Endothelial cell of umbilical vein (primary cell): ENCODE measurements at regions not wholly inside any gene's neighbourhood (a gene's known extent, or its start where the extent isn't known, plus 50 kb on each side); places are given as distances from the start of the nearest gene placed in this dataset.

Experiments used
- BruUV-seq: library from RNA; stranded (reverse); fragments of 400-500 nt; replicated peaks from 2 replicates; lab custom pipeline; 2021; lab: Mats Ljungman, UMichigan
- CTCF ChIA-PET: fragments of 300-600, 350-600 bp; sonication (Branson Sonifier 250); formaldehyde crosslinking; loops from one replicate; lab custom pipeline; 2021; ENCODE audit warnings: antibody characterized with exemption, inconsistent platforms; lab: Charles Lee
- POLR2A ChIA-PET: fragments of 300-600, 350-600 bp; sonication (Branson Sonifier 250); formaldehyde crosslinking; loops from one replicate; lab custom pipeline; 2021; ENCODE audit warnings: antibody characterized with exemption, inconsistent platforms; lab: Charles Lee
- DNase-seq: peaks from one replicate; pipeline ENCODE4 v3.0.0-alpha.2; 2011; ENCODE audit warnings: low read depth, low spot score
- FAIRE-seq: peaks from 2 replicates; lab custom pipeline; 2011; peaks lifted over from hg19 to GRCh38; lab: Jason Lieb, UNC
- H2AFZ ChIP-seq: 2 replicates; pipeline ENCODE4 v1.6.0; 2012; ENCODE audit warnings: low read depth, low read length, control low read depth, inconsistent platforms
- H3K27ac ChIP-seq: 2 replicates; pipeline ENCODE4 v1.5.1; 2011; ENCODE audit warnings: low read depth, mild to moderate bottlenecking, control low read depth, low read length, moderate library complexity; ENCODE audit not compliant: insufficient read depth
- H3K27me3 ChIP-seq, 2 experiments: 2 replicates each; pipeline versions ENCODE4 v1.6.0 to v1.6.1; 2011; ENCODE audit warnings: low read length in 2 of 2, mixed read lengths in 1 of 2; ENCODE audit not compliant: control insufficient read depth in 2 of 2, insufficient read depth in 2 of 2
- H3K36me3 ChIP-seq, 2 experiments: 2 replicates in 1 of 2; 3 replicates in 1 of 2; pipeline ENCODE4 v1.5.1; 2011; ENCODE audit warnings: low read length in 2 of 2, mild to moderate bottlenecking in 1 of 2, moderate library complexity in 1 of 2; ENCODE audit not compliant: control insufficient read depth in 2 of 2, insufficient read depth in 2 of 2; ENCODE audit errors: extremely low read depth in 1 of 2
- H3K4me1 ChIP-seq: 3 replicates; pipeline ENCODE4 v1.5.1; 2011; ENCODE audit warnings: mild to moderate bottlenecking, low read length; ENCODE audit not compliant: control insufficient read depth, insufficient read depth; ENCODE audit errors: extremely low read depth
- H3K4me2 ChIP-seq: 2 replicates; pipeline ENCODE4 v1.6.1; 2011; ENCODE audit warnings: low read length, control low read depth, mixed read lengths; ENCODE audit not compliant: insufficient read depth
- H3K4me3 ChIP-seq, 3 experiments: fragments of 200-600 bp in 1 of 3; sonication (generic), shearing (Covaris generic) in 1 of 3; replicated peaks in 1 of 3; 2 replicates each; pipeline ENCODE4 v1.5.1; 2011 to 2016; ENCODE audit warnings: control low read depth in 3 of 3, low read length in 3 of 3, mild to moderate bottlenecking in 2 of 3, inconsistent platforms in 1 of 3, low read depth in 1 of 3, moderate library complexity in 1 of 3; ENCODE audit not compliant: insufficient read depth in 1 of 3
- H3K79me2 ChIP-seq: 2 replicates; pipeline ENCODE4 v1.6.0; 2012; ENCODE audit warnings: low read length, inconsistent platforms; ENCODE audit not compliant: control insufficient read depth, insufficient read depth
- H3K9ac ChIP-seq: replicated peaks from 2 replicates; pipeline ENCODE3; 2011; ENCODE audit warnings: low read length, control low read depth; ENCODE audit not compliant: insufficient read depth; ENCODE audit errors: extremely low read depth
- H3K9me1 ChIP-seq: replicated peaks from 3 replicates; pipeline ENCODE4 v1.6.0; 2011; ENCODE audit warnings: mild to moderate bottlenecking, low read length; ENCODE audit not compliant: control insufficient read depth, insufficient read depth; ENCODE audit errors: extremely low read depth
- H3K9me3 ChIP-seq: replicated peaks from 2 replicates; pipeline ENCODE4 v1.5.1; 2012; ENCODE audit warnings: low read length, inconsistent platforms; ENCODE audit not compliant: control insufficient read depth, insufficient read depth
- H4K20me1 ChIP-seq: replicated peaks from 2 replicates; pipeline ENCODE3; 2011; ENCODE audit warnings: mild to moderate bottlenecking, low read length; ENCODE audit not compliant: control insufficient read depth, insufficient read depth; ENCODE audit errors: extremely low read depth
- CTCF ChIP-seq, 2 donors: IDR thresholded peaks; 1 replicate in 1 of 2; 2 replicates in 1 of 2; pipeline ENCODE4 v1.5.1; 2011; ENCODE audit warnings: low read length in 2 of 2, mild to moderate bottlenecking in 2 of 2, moderate library complexity in 2 of 2, control low read depth in 1 of 2, inconsistent platforms in 1 of 2, low read depth in 1 of 2; ENCODE audit not compliant: insufficient read depth in 1 of 2; ENCODE audit errors: extremely low read depth in 1 of 2
- EZH2 ChIP-seq: IDR thresholded peaks from 2 replicates; pipeline ENCODE4 v1.6.1; 2012; ENCODE audit warnings: borderline replicate concordance, low read depth, mild to moderate bottlenecking, moderate library complexity, low read length, inconsistent platforms; ENCODE audit not compliant: severe bottlenecking
- FOS ChIP-seq: IDR thresholded peaks from 2 replicates; pipeline ENCODE4 v1.6.1; 2011; ENCODE audit warnings: mild to moderate bottlenecking, low read length, moderate library complexity, borderline replicate concordance; ENCODE audit not compliant: insufficient read depth
- GATA2 ChIP-seq: IDR thresholded peaks from 2 replicates; pipeline ENCODE4 v1.7.0; 2011; ENCODE audit warnings: low read depth, mild to moderate bottlenecking, moderate library complexity, mixed read lengths, low read length; ENCODE audit not compliant: insufficient read length, insufficient read depth
- JUN ChIP-seq: IDR thresholded peaks from 2 replicates; pipeline ENCODE4 v1.6.1; 2011; ENCODE audit warnings: borderline replicate concordance, low read depth; ENCODE audit not compliant: insufficient read length, insufficient read depth
- MAX ChIP-seq: IDR thresholded peaks from 2 replicates; pipeline ENCODE4 v1.6.1; 2011; ENCODE audit not compliant: insufficient read depth, insufficient read length
- MYC ChIP-seq: IDR thresholded peaks from one replicate; pipeline ENCODE4 v1.6.1; 2011; ENCODE audit warnings: mild to moderate bottlenecking, low read depth, low read length
- POLR2A ChIP-seq: IDR thresholded peaks from 2 replicates; pipeline ENCODE4 v1.6.1; 2012; ENCODE audit warnings: low read depth, mild to moderate bottlenecking, control low read depth, low read length
- POLR2AphosphoS5 ChIP-seq: IDR thresholded peaks from 2 replicates; pipeline ENCODE4 v1.6.1; 2012; ENCODE audit warnings: low read depth, mild to moderate bottlenecking, control low read depth, low read length, moderate library complexity; ENCODE audit not compliant: insufficient read depth
- dilution Hi-C: fragments of 300-500 bp; cut with MboI; formaldehyde crosslinking; loops from one replicate; pipeline ENCODE4 v1.15.0; 2019; ENCODE audit warnings: low sequenced_read_pairs; ENCODE audit not compliant: extremely low pct_ligation_motif_present
- intact Hi-C: fragments of 100-400 bp; cut with micrococcal nuclease; formaldehyde crosslinking; loops from one replicate; pipeline ENCODE4 v1.10.0; 2022

GRCh38 chr1:56215771-56216170, 363.6 kb downstream of the PLPP3 start:
- ChIA-PET CTCF (no interaction called here), POLR2A (no interaction called here)
- Histone ChIP-seq H3K36me3 (no peaks in the 10 kb centered on the region), H2AFZ (no peak overlapping the region), H3K27me3 (no peaks in the 10 kb centered on the region), H3K4me2 (no peak overlapping the region), H3K27ac (no peak overlapping the region), H3K4me3 (no peak overlapping the region), H3K4me1 (no peaks in the 10 kb centered on the region), H4K20me1 (no peaks in the 10 kb centered on the region), H3K79me2 (no peaks in the 10 kb centered on the region), H3K9ac (no peak overlapping the region), H3K9me3 (no peaks in the 10 kb centered on the region), H3K9me1 (no peaks in the 10 kb centered on the region)
- BruUV-seq: no TSS peak
- dilution Hi-C loops: no loop called here
- FAIRE-seq: no peak
- DNase-seq: no peak
- TF ChIP-seq JUN (no peak), EZH2 (no peak), POLR2AphosphoS5 (no peak), GATA2 (no peak), FOS (no peak), CTCF (IDR thresholded peaks at IDR 0.05; ENCODE audit: extremely low read depth in 1 of 2, insufficient read depth in 1 of 2, low read depth in 1 of 2, low read length in 2 of 2) (no peak), POLR2A (no peak), MAX (no peak), MYC (no peak)
- intact Hi-C loops: no loop called here
